ENCODE measurements at regions not wholly inside any gene's neighbourhood (a gene's known extent, or its start where the extent isn't known, plus 50 kb on each side); places are given as distances from the start of the nearest gene placed in this dataset.

GRCh38 chr2:177314722-177315264, 50.3 kb upstream of the NFE2L2 start:
- H4K20me1 ChIP-seq (ENCODE audit: insufficient read depth, low read length), result no peaks in the 10 kb centered on the region
- H3K36me3 ChIP-seq (replicated peaks; ENCODE audit: low read depth, low read length), result no peaks in the 10 kb centered on the region
- peaks cover 5% of the 10 kb centered on the region; the same call in 1 of the 2 replicates for H3K27me3 ChIP-seq (ENCODE audit: low read depth, low read length)
- H3K4me3 ChIP-seq (ENCODE audit: low read length), result no peak overlapping the region
- H3K9me3 ChIP-seq (ENCODE audit: insufficient read depth, low read length), result no peaks in the 10 kb centered on the region
- no peak overlapping the region for H2AFZ ChIP-seq (ENCODE audit: low read depth, low read length)
- TF ChIP-seq, protein P1, sequence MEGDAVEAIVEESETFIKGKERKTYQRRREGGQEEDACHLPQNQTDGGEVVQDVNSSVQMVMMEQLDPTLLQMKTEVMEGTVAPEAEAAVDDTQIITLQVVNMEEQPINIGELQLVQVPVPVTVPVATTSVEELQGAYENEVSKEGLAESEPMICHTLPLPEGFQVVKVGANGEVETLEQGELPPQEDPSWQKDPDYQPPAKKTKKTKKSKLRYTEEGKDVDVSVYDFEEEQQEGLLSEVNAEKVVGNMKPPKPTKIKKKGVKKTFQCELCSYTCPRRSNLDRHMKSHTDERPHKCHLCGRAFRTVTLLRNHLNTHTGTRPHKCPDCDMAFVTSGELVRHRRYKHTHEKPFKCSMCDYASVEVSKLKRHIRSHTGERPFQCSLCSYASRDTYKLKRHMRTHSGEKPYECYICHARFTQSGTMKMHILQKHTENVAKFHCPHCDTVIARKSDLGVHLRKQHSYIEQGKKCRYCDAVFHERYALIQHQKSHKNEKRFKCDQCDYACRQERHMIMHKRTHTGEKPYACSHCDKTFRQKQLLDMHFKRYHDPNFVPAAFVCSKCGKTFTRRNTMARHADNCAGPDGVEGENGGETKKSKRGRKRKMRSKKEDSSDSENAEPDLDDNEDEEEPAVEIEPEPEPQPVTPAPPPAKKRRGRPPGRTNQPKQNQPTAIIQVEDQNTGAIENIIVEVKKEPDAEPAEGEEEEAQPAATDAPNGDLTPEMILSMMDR (IDR thresholded peaks at IDR 0.05; ENCODE audit: low read depth, low read length), result no peak
- no peak for TF ChIP-seq EZH2phosphoT487 (IDR thresholded peaks at IDR 0.05; ENCODE audit: low read depth)
- H3K9ac ChIP-seq (ENCODE audit: low read length), result no peak overlapping the region
- no peaks in the 10 kb centered on the region for H3K79me2 ChIP-seq (ENCODE audit: low read length)
- H3K4me1 ChIP-seq (ENCODE audit: low read length), result no peaks in the 10 kb centered on the region
- no peak overlapping the region for H3K27ac ChIP-seq (ENCODE audit: low read length)
- no peak overlapping the region for H3K4me2 ChIP-seq (ENCODE audit: low read length)

- Histone ChIP-seq H3K4me2 (ENCODE audit: low read length) (no peak overlapping the region), H3K9ac (ENCODE audit: low read length) (no peak overlapping the region)
These were observed 50.8 kb upstream of the NFE2L2 start for GRCh38 chr2:177315364-177315763.

DNA sequence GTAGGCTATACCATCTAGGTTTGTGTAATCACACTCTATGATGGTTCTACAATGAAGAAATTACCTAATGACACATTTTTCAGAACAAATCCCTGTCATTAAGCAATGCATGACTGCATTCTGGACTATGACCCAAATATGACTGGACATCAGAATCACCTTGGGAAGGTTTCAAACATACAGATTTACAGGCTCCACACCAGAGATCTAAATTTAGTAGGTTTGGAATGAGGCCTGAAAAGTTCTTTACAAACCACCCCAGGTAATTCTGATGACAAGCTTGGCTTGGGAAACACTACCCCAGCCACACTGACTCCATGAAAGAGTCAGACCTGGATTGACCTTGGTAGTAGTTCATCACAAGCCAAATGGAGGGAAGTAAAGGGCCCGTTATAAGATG, 52.2 kb upstream of the NFE2L2 start:
- Histone ChIP-seq H3K36me3 (replicated peaks; ENCODE audit: low read depth, low read length) (no peaks in the 10 kb centered on the region), H2AFZ (ENCODE audit: low read depth, low read length) (no peak overlapping the region), H3K9ac (ENCODE audit: low read length) (no peak overlapping the region), H3K79me2 (ENCODE audit: low read length) (no peaks in the 10 kb centered on the region), H3K27ac (ENCODE audit: low read length) (no peak overlapping the region), H3K4me2 (ENCODE audit: low read length) (no peak overlapping the region), H3K27me3 (ENCODE audit: low read depth, low read length) (peaks cover 5% of the 10 kb centered on the region; the same call in 1 of the 2 replicates), H3K4me1 (ENCODE audit: low read length) (no peaks in the 10 kb centered on the region), H3K9me3 (ENCODE audit: insufficient read depth, low read length) (no peaks in the 10 kb centered on the region), H3K4me3 (ENCODE audit: low read length) (no peak overlapping the region), H4K20me1 (ENCODE audit: insufficient read depth, low read length) (no peaks in the 10 kb centered on the region)
- TF ChIP-seq EZH2phosphoT487 (IDR thresholded peaks at IDR 0.05; ENCODE audit: low read depth), result no peak
- TF ChIP-seq, protein P1 (IDR thresholded peaks at IDR 0.05; ENCODE audit: low read depth, low read length), result no peak

More at GRCh38 chr2:177315364-177315763, 50.8 kb upstream of the NFE2L2 start:
- TF ChIP-seq EZH2phosphoT487 (IDR thresholded peaks at IDR 0.05; ENCODE audit: low read depth), result no peak
- TF ChIP-seq, protein P1 (IDR thresholded peaks at IDR 0.05; ENCODE audit: low read depth, low read length), result no peak
- Histone ChIP-seq H2AFZ (ENCODE audit: low read depth, low read length) (no peak overlapping the region), H3K4me3 (ENCODE audit: low read length) (no peak overlapping the region), H3K27me3 (ENCODE audit: low read depth, low read length) (peaks cover 5% of the 10 kb centered on the region; the same call in 1 of the 2 replicates), H3K9me3 (ENCODE audit: insufficient read depth, low read length) (no peaks in the 10 kb centered on the region), H3K27ac (ENCODE audit: low read length) (no peak overlapping the region), H3K4me1 (ENCODE audit: low read length) (no peaks in the 10 kb centered on the region), H3K79me2 (ENCODE audit: low read length) (no peaks in the 10 kb centered on the region), H4K20me1 (ENCODE audit: insufficient read depth, low read length) (no peaks in the 10 kb centered on the region), H3K36me3 (replicated peaks; ENCODE audit: low read depth, low read length) (no peaks in the 10 kb centered on the region)

DNA sequence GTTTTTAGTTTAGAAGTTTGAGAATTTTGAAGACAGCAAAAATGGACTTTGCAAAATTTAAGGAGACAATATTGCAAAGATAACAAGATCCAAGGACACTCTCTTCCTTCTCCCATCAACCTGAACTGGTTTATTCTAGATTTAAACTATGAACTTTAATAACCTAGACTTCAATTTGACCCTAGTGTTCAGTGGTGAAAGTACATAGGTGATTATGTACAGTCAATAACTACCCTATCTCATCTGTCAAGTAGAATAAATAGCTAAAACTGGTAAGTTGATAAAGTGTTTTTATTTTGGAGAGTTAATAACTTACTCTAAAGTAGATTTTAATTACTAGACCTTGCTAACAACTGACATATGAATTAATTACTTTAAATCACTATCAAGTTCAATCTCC, 52.9 kb upstream of the NFE2L2 start:
- H3K79me2 ChIP-seq (ENCODE audit: low read length), result no peaks in the 10 kb centered on the region
- no peaks in the 10 kb centered on the region for H3K36me3 ChIP-seq (replicated peaks; ENCODE audit: low read depth, low read length)
- no peaks in the 10 kb centered on the region for H3K4me1 ChIP-seq (ENCODE audit: low read length)
- H2AFZ ChIP-seq (ENCODE audit: low read depth, low read length), result no peak overlapping the region
- TF ChIP-seq EZH2phosphoT487 (IDR thresholded peaks at IDR 0.05; ENCODE audit: low read depth), result no peak
- TF ChIP-seq, protein P1 (IDR thresholded peaks at IDR 0.05; ENCODE audit: low read depth, low read length), result no peak
- no peak overlapping the region for H3K9ac ChIP-seq (ENCODE audit: low read length)
- H3K4me3 ChIP-seq (ENCODE audit: low read length), result no peak overlapping the region
- no peak overlapping the region for H3K4me2 ChIP-seq (ENCODE audit: low read length)
- peaks cover 2% of the 10 kb centered on the region; the same call in 1 of the 2 replicates for H3K27me3 ChIP-seq (ENCODE audit: low read depth, low read length)
- H4K20me1 ChIP-seq (ENCODE audit: insufficient read depth, low read length), result no peaks in the 10 kb centered on the region
- H3K27ac ChIP-seq (ENCODE audit: low read length), result no peak overlapping the region
- no peaks in the 10 kb centered on the region for H3K9me3 ChIP-seq (ENCODE audit: insufficient read depth, low read length)
